HEK293 (cell line): ENCODE measurements at regions not wholly inside any gene's neighbourhood (a gene's known extent, or its start where the extent isn't known, plus 50 kb on each side); places are given as distances from the start of the nearest gene placed in this dataset.
A peak's percentile ranks its signal among the peaks of the same experiment; 100 is the strongest.

Experiments used
- CTCF ChIA-PET: fragments of 350-600 bp; formaldehyde crosslinking; extraction: SDS; loops from one replicate; lab custom pipeline; 2021; ENCODE audit warnings: antibody characterized with exemption; lab: Yijun Ruan, JAX
- POLR2A ChIA-PET: fragments of 300-600 bp; formaldehyde crosslinking; extraction: SDS; loops from one replicate; lab custom pipeline; 2020; ENCODE audit warnings: antibody characterized with exemption, inconsistent platforms; lab: Yijun Ruan, JAX
- H3K27ac ChIP-seq: fragments of 200-500 bp; sonication (Bioruptor generic); 2 replicates; pipeline ENCODE4 v1.5.1; 2014; ENCODE audit warnings: low read depth, low read length, control low read depth, inconsistent platforms; ENCODE audit errors: extremely low read depth
- H3K36me3 ChIP-seq, 2 experiments: fragments of 200-500 bp in 1 of 2; sonication (Bioruptor generic) in 1 of 2; 1 replicate in 1 of 2; 2 replicates in 1 of 2; pipeline ENCODE4 v1.5.1; 2014 to 2017; ENCODE audit warnings: inconsistent platforms in 2 of 2, low read length in 2 of 2; ENCODE audit not compliant: control insufficient read depth in 2 of 2, insufficient read depth in 1 of 2
- H3K4me1 ChIP-seq: fragments of 200-500 bp; sonication (Bioruptor generic); 2 replicates; pipeline ENCODE4 v1.5.1; 2014; ENCODE audit warnings: mild to moderate bottlenecking, low read length, inconsistent platforms; ENCODE audit not compliant: control insufficient read depth, insufficient read depth
- H3K4me3 ChIP-seq: 2 replicates; pipeline ENCODE4 v1.5.1; 2011; ENCODE audit warnings: low read depth, mild to moderate bottlenecking, control low read depth, low read length, moderate library complexity
- H3K9me3 ChIP-seq: fragments of 200-500 bp; sonication (Bioruptor generic); 2 replicates; pipeline ENCODE4 v1.5.1; 2014; ENCODE audit warnings: low read depth, low read length, inconsistent platforms; ENCODE audit not compliant: control insufficient read depth, insufficient read depth
- GLI4 ChIP-seq: fragments of 450-650 bp; formaldehyde crosslinking; IDR thresholded peaks from 2 replicates; pipeline ENCODE4 v1.5.1; 2016; ENCODE audit warnings: missing biosample characterization, missing genetic modification characterization
- KLF8 ChIP-seq: fragments of 450-650 bp; formaldehyde crosslinking; IDR thresholded peaks from 2 replicates; pipeline ENCODE4 v1.5.1; 2016; ENCODE audit warnings: missing biosample characterization, missing genetic modification characterization
- MYNN ChIP-seq: fragments of 450-650 bp; formaldehyde crosslinking; IDR thresholded peaks from 2 replicates; pipeline ENCODE4 v1.5.1; 2016; ENCODE audit warnings: missing biosample characterization, missing genetic modification characterization, borderline replicate concordance
- MZF1 ChIP-seq: fragments of 450-650 bp; formaldehyde crosslinking; IDR thresholded peaks from 2 replicates; pipeline ENCODE4 v1.5.1; 2017; ENCODE audit warnings: missing biosample characterization, missing genetic modification characterization, borderline replicate concordance
- RBAK ChIP-seq: fragments of 450-650 bp; formaldehyde crosslinking; IDR thresholded peaks from 2 replicates; pipeline ENCODE4 v1.5.1; 2016; ENCODE audit warnings: missing biosample characterization, missing genetic modification characterization
- SCRT2 ChIP-seq: fragments of 450-650 bp; formaldehyde crosslinking; IDR thresholded peaks from 2 replicates; pipeline ENCODE4 v1.5.1; 2016; ENCODE audit warnings: missing biosample characterization, missing genetic modification characterization
- SETDB1 ChIP-seq: IDR thresholded peaks from one replicate; pipeline ENCODE4 v1.6.1; 2017; ENCODE audit warnings: mild to moderate bottlenecking, low read length, moderate library complexity, mixed read lengths; ENCODE audit not compliant: insufficient read length
- ZBTB20 ChIP-seq: fragments of 450-650 bp; formaldehyde crosslinking; IDR thresholded peaks from 2 replicates; pipeline ENCODE4 v1.5.1; 2016; ENCODE audit warnings: missing biosample characterization, missing genetic modification characterization
- ZBTB21 ChIP-seq: fragments of 450-650 bp; formaldehyde crosslinking; IDR thresholded peaks from 2 replicates; pipeline ENCODE4 v1.5.1; 2017; ENCODE audit warnings: missing biosample characterization, missing genetic modification characterization
- ZNF112 ChIP-seq: fragments of 450-650 bp; formaldehyde crosslinking; IDR thresholded peaks from 2 replicates; pipeline ENCODE4 v1.5.0; 2017; ENCODE audit warnings: missing biosample characterization, missing genetic modification characterization
- ZNF132 ChIP-seq: fragments of 450-650 bp; formaldehyde crosslinking; IDR thresholded peaks from 2 replicates; pipeline ENCODE4 v1.5.1; 2017; ENCODE audit warnings: missing biosample characterization, missing genetic modification characterization, borderline replicate concordance
- ZNF211 ChIP-seq: fragments of 450-650 bp; formaldehyde crosslinking; IDR thresholded peaks from 2 replicates; pipeline ENCODE4 v1.5.1; 2016; ENCODE audit warnings: low read depth, missing biosample characterization, missing genetic modification characterization
- ZNF274 ChIP-seq, 2 experiments: fragments of 200-500 bp in 1 of 2; fragments of 450-650 bp in 1 of 2; sonication (Bioruptor generic) in 1 of 2; formaldehyde crosslinking in 1 of 2; IDR thresholded peaks; 2 replicates each; pipeline versions ENCODE4 v1.5.1 to v1.6.1; 2014 to 2016; ENCODE audit warnings: borderline replicate concordance in 1 of 2, inconsistent platforms in 1 of 2, low read length in 1 of 2, missing biosample characterization in 1 of 2, missing genetic modification characterization in 1 of 2
- ZNF433 ChIP-seq: fragments of 450-650 bp; formaldehyde crosslinking; IDR thresholded peaks from 2 replicates; pipeline ENCODE4 v1.5.1; 2016; ENCODE audit warnings: missing biosample characterization, missing genetic modification characterization, low read depth
- ZNF48 ChIP-seq: fragments of 450-650 bp; formaldehyde crosslinking; IDR thresholded peaks from 2 replicates; pipeline ENCODE4 v1.5.1; 2016; ENCODE audit warnings: missing biosample characterization, missing genetic modification characterization
- ZNF544 ChIP-seq: fragments of 450-650 bp; formaldehyde crosslinking; IDR thresholded peaks from 2 replicates; pipeline ENCODE4 v1.5.0; 2017; ENCODE audit warnings: missing biosample characterization, missing genetic modification characterization
- ZNF548 ChIP-seq: fragments of 450-650 bp; formaldehyde crosslinking; IDR thresholded peaks from 2 replicates; pipeline ENCODE4 v1.5.1; 2016; ENCODE audit warnings: missing biosample characterization, missing genetic modification characterization
- ZNF596 ChIP-seq: fragments of 450-650 bp; IDR thresholded peaks from 2 replicates; pipeline ENCODE4 v1.5.0; 2018; ENCODE audit warnings: missing biosample characterization, mild to moderate bottlenecking, missing genetic modification characterization, moderate library complexity
- ZNF692 ChIP-seq: fragments of 450-650 bp; formaldehyde crosslinking; IDR thresholded peaks from 2 replicates; pipeline ENCODE4 v1.5.1; 2016; ENCODE audit warnings: missing biosample characterization, missing genetic modification characterization
- ZNF747 ChIP-seq: fragments of 450-650 bp; formaldehyde crosslinking; IDR thresholded peaks from 2 replicates; pipeline ENCODE4 v1.5.1; 2016; ENCODE audit warnings: missing biosample characterization, missing genetic modification characterization
- ZNF776 ChIP-seq: fragments of 450-650 bp; formaldehyde crosslinking; IDR thresholded peaks from 2 replicates; pipeline ENCODE4 v1.5.0; 2017; ENCODE audit warnings: missing biosample characterization, missing genetic modification characterization, borderline replicate concordance
- TF ChIP-seq, protein P1 (sequence below): fragments of 450-650 bp; formaldehyde crosslinking; IDR thresholded peaks from 2 replicates; pipeline ENCODE4 v1.5.1; 2016; ENCODE audit warnings: missing biosample characterization, missing genetic modification characterization
- TF ChIP-seq, protein P2 (sequence below): fragments of 450-650 bp; formaldehyde crosslinking; IDR thresholded peaks from 2 replicates; pipeline ENCODE4 v1.5.1; 2016; ENCODE audit warnings: missing biosample characterization, missing genetic modification characterization, borderline replicate concordance
- TF ChIP-seq, protein P3 (sequence below): fragments of 450-650 bp; formaldehyde crosslinking; IDR thresholded peaks from 2 replicates; pipeline ENCODE4 v1.5.1; 2016; ENCODE audit warnings: missing biosample characterization, missing genetic modification characterization, borderline replicate concordance

DNA sequence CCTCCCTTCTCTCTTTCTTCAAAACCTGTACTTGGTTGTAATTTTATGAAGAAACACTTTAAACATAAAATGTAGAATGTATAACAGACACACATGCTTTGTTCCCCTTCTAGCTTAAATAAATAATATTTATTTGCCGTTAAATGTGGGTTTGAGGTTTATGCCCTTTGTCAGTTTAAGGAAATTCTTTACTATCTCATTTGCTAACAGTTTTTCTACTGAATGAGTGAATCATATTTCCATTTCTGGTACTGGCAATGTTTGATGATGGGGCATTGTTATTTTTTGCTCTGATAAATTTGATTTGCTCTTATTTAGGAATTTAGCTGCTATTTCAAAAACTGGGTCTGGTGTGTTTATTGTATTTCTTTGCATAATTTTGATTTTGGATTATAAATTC lies 555.6 kb downstream of the CCDC85A start:
- Histone ChIP-seq H3K9me3 (no peaks in the 10 kb centered on the region), H3K4me1 (no peaks in the 10 kb centered on the region), H3K27ac (no peak overlapping the region), H3K36me3 (no peaks in the 10 kb centered on the region), H3K4me3 (no peak overlapping the region)
- POLR2A ChIA-PET = no interaction called here
- CTCF ChIA-PET = interaction anchor here (0.6 kb wide), 1 partner anchor 322 kb away, joined by 6 read pairs; no protein-coding TSS in a partner anchor
- TF ChIP-seq ZBTB21 (tag by site-specific recombination) (no peak), ZNF274 (IDR thresholded peaks at IDR 0.05; ENCODE audit: low read length) (no peak), ZNF274 (tag by site-specific recombination; IDR thresholded peaks at IDR 0.05; ENCODE audit: borderline replicate concordance) (no peak), ZNF692 (tag by site-specific recombination) (no peak), SETDB1 (no peak), RBAK (tag by site-specific recombination) (no peak), GLI4 (tag by site-specific recombination) (no peak), KLF8 (tag by site-specific recombination) (no peak), MZF1 (tag by site-specific recombination) (no peak), ZNF48 (no peak), ZNF544 (tag by site-specific recombination) (no peak), ZNF211 (tag by site-specific recombination) (no peak), ZNF776 (no peak), ZNF132 (tag by site-specific recombination) (no peak), ZBTB20 (tag by site-specific recombination) (no peak), ZNF596 (no peak), ZNF548 (tag by site-specific recombination) (no peak)
- TF ChIP-seq, protein P1, sequence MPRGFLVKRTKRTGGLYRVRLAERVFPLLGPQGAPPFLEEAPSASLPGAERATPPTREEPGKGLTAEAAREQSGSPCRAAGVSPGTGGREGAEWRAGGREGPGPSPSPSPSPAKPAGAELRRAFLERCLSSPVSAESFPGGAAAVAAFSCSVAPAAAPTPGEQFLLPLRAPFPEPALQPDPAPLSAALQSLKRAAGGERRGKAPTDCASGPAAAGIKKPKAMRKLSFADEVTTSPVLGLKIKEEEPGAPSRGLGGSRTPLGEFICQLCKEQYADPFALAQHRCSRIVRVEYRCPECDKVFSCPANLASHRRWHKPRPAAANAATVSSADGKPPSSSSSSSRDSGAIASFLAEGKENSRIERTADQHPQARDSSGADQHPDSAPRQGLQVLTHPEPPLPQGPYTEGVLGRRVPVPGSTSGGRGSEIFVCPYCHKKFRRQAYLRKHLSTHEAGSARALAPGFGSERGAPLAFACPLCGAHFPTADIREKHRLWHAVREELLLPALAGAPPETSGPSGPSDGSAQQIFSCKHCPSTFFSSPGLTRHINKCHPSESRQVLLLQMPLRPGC (tag by site-specific recombination) = no peak
- TF ChIP-seq, protein P2, sequence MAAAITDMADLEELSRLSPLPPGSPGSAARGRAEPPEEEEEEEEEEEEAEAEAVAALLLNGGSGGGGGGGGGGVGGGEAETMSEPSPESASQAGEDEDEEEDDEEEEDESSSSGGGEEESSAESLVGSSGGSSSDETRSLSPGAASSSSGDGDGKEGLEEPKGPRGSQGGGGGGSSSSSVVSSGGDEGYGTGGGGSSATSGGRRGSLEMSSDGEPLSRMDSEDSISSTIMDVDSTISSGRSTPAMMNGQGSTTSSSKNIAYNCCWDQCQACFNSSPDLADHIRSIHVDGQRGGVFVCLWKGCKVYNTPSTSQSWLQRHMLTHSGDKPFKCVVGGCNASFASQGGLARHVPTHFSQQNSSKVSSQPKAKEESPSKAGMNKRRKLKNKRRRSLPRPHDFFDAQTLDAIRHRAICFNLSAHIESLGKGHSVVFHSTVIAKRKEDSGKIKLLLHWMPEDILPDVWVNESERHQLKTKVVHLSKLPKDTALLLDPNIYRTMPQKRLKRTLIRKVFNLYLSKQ (tag by site-specific recombination) = no peak

DNA sequence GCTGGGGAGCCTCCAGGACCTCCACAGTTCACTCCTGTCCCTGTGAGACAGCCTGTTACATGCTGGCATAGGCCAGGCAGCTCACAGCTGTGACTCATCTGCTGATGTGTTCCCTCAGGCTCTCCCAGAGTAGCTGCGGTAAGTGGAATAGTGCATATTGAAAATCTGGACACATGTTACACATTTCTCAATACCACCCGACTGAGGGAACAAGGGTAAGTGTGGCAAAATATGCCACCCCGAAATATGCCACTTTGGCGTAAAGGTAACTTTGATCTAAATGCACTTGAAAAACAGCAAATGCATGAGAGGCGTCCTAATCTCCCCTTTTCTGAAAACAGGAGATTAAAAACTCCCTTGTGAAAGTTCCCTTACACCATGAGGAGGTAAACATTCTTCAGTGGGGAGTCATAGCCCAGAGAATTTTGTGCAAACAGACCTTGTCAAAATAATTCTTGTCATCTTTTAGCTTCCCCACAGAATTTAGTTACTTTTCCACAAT lies 557.9 kb downstream of the CCDC85A start:
- Histone ChIP-seq H3K4me3 (no peak overlapping the region), H3K27ac (no peak overlapping the region), H3K9me3 (no peaks in the 10 kb centered on the region), H3K36me3 (no peaks in the 10 kb centered on the region), H3K4me1 (no peaks in the 10 kb centered on the region)
- CTCF ChIA-PET = interaction anchor here (0.7 to 1.5 kb wide), 3 partner anchors 26 to 776 kb away, joined by 3 to 4 read pairs (median 3); partner anchors contain the start of gene CCDC85A
- TF ChIP-seq ZNF433 (tag by site-specific recombination) (no peak), ZNF112 (tag by site-specific recombination) (no peak), MYNN (no peak), ZNF747 (no peak), SCRT2 (tag by site-specific recombination) (0 out of 2 replicates have a peak, but pooled peaks have one; percentile 17)
- TF ChIP-seq, protein P3, sequence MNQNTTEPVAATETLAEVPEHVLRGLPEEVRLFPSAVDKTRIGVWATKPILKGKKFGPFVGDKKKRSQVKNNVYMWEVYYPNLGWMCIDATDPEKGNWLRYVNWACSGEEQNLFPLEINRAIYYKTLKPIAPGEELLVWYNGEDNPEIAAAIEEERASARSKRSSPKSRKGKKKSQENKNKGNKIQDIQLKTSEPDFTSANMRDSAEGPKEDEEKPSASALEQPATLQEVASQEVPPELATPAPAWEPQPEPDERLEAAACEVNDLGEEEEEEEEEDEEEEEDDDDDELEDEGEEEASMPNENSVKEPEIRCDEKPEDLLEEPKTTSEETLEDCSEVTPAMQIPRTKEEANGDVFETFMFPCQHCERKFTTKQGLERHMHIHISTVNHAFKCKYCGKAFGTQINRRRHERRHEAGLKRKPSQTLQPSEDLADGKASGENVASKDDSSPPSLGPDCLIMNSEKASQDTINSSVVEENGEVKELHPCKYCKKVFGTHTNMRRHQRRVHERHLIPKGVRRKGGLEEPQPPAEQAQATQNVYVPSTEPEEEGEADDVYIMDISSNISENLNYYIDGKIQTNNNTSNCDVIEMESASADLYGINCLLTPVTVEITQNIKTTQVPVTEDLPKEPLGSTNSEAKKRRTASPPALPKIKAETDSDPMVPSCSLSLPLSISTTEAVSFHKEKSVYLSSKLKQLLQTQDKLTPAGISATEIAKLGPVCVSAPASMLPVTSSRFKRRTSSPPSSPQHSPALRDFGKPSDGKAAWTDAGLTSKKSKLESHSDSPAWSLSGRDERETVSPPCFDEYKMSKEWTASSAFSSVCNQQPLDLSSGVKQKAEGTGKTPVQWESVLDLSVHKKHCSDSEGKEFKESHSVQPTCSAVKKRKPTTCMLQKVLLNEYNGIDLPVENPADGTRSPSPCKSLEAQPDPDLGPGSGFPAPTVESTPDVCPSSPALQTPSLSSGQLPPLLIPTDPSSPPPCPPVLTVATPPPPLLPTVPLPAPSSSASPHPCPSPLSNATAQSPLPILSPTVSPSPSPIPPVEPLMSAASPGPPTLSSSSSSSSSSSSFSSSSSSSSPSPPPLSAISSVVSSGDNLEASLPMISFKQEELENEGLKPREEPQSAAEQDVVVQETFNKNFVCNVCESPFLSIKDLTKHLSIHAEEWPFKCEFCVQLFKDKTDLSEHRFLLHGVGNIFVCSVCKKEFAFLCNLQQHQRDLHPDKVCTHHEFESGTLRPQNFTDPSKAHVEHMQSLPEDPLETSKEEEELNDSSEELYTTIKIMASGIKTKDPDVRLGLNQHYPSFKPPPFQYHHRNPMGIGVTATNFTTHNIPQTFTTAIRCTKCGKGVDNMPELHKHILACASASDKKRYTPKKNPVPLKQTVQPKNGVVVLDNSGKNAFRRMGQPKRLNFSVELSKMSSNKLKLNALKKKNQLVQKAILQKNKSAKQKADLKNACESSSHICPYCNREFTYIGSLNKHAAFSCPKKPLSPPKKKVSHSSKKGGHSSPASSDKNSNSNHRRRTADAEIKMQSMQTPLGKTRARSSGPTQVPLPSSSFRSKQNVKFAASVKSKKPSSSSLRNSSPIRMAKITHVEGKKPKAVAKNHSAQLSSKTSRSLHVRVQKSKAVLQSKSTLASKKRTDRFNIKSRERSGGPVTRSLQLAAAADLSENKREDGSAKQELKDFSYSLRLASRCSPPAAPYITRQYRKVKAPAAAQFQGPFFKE (tag by site-specific recombination) = no peak
- POLR2A ChIA-PET = no interaction called here
